ENCODE measurements at regions not wholly inside any gene's neighbourhood (a gene's known extent, or its start where the extent isn't known, plus 50 kb on each side); places are given as distances from the start of the nearest gene placed in this dataset.

DNA sequence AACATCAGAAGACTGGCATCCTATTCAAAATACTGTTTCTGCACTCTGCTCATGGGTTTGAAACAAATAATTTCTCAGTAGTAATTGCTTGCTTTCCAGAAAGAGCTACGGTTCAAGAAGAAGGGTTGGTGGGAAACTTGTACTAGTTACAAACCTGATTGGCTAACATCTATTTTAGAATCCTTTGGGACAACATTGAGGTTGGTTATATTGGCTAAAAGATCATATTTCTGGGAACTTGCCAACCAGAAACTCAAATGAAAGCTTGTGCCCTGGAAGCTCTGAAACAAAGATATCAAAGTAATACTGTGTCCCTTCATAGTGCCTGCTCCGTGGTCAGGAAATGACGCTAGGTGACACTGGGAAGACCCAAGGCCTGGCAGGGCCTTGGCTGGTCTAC, 141.7 kb downstream of the LACC1 start:
- DNase-seq (ENCODE audit: low read depth): no peak

DNA sequence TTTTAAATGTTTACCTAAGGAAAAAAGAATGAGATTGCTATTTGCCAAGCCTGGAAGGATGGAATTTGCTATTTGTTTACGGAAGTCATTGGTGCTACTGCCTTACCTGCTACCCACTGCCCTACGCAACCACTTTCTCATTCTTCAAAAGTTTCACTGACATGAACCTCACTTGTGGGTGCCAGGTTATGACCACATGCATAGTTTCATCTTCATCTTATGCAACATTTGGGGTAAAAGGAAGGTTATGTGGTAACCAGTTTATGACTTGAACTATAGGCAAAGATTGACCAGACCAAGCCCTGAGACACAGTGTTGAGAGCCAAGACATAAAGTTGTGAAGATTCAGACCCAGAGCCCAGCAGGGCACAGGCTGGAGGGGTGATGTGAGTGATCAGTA, 142.5 kb downstream of the LACC1 start:
- DNase-seq (ENCODE audit: low read depth): no peak

DNA sequence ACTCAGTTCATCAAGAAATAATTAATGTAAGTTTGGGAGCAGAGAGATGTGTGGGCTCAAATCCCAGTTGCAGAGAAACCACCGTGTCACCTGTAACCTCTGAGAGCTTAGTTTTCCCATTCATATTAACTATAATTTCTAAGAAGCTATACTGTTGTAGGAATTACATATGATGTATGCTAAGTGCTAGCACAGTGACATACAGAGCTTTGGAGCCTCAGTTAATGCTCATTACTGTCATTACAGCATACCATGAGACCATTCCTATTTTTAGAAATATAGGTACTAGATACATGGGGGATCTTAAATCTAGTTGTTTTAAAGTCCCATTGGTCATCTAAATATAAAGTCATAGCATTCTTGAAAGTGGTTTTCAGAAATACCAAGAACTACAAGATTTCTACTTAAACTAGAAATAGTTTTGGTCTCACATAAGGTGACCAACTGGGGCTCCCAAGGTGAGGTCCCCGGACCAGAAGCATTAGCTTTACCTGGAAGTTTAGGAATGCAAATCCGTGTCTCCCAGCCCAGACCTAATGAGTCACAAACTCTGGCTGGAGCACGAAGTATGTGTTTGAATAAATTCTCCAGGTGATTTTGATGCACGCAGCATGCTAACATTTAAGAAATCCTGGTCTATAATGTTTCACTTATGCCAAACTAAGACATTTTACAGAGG, 144.6 kb downstream of the LACC1 start:
- no peak for DNase-seq (ENCODE audit: low read depth)

- no peak for DNase-seq (ENCODE audit: low read depth)
Measured at GRCh38 chr13:44024846-44025195, 145.1 kb downstream of the LACC1 start.

DNA sequence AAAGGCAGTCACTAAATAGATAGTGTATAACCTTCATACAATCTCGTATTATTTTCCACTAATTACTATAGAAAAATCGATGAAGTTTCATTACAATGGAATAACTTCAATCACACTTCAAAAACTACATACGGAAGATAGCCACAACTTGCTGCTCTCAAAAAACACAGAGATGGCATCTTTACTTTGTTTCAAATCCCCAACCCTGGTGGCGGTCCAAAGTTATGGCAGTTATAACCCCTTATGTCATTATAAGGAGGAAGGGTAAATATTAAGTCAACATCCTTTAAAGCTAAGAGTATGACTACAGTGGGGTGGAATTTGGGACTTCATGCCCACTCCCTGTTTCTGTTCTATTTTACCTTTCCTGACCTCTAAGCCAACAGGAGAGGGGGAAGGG, 146.5 kb downstream of the LACC1 start:
- no peak for DNase-seq (ENCODE audit: low read depth)

- DNase-seq (ENCODE audit: low read depth): no peak
Measured at GRCh38 chr13:44028734-44029133, 149.0 kb downstream of the LACC1 start.

GRCh38 chr13:44030615-44031014, 150.9 kb downstream of the LACC1 start:
- no peak for DNase-seq (ENCODE audit: low read depth)

DNA sequence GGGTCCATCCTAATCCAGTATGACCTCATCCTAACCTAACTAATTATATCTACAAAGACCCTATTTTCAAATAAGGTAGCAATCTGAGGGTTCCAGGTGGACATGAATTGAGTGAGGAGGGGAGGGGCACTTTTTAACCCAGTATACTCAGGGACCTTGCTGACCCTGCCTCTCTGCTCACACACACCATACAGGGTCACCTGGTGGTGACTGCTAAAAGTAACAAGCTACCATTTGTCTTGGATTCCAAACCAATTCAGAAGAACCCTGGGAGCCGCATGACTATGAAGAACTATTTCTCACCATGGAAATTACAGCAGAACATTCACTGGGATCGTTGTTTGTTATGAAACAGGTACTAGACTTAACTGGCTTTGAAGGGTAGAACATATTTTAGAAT, 151.9 kb downstream of the LACC1 start:
- no peak for DNase-seq (ENCODE audit: low read depth)

DNA sequence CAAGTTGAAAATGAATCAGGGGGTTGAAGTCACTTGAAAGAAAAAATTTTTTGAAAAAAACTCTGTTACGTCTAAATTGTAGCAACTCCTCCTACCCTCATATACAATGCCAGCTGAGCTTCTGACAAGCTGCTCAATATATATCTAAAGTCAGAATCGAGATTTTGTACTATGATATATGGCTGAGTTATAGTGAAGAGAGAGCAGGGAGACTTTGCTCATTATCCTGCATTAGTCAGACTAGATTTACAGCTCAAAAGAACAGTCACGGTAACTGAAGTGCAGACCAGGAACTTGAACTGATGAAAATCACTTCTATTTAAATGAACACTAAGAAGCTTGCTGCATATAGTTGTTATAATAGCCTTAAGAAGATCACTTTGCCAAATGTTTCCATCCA, 153.1 kb downstream of the LACC1 start:
- no peak for DNase-seq (ENCODE audit: low read depth)

- DNase-seq (ENCODE audit: low read depth): no peak
Measured at GRCh38 chr13:44035400-44035799, 155.7 kb downstream of the LACC1 start.

DNA sequence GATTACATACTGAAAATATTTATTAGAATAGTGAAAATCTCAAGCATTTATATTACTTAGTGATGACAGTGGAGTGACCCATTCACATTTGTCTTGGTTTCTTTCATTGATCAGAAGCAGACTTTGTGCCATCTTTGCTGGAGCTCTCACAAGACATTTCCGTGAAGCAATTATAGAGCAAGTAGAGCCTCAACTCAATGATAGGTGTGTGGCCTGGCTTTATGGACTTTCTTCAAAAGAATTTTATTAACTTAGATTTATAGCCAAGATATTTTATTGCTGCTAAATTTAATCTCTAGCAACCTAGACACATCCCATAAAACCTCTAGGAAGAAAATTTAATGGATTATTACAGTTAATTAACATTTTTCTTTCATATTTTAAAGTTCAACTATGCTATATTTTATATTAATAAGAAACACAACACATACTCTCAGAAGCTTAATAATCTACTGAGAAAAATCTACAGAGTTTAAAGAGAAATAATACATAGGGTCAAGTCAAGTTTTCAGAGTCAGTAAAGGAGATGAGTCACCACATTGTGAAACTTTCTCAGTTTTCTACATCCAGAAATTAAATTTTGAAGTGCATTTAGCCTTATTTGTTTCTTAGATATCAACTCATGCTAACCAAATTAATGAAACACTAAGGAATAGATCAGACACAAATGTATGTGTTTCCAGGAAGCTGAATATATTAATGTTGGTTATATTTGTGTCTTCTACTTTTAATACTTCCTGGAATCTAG, 160.5 kb downstream of the LACC1 start:
- DNase-seq (ENCODE audit: low read depth): peak; percentile 13

DNA sequence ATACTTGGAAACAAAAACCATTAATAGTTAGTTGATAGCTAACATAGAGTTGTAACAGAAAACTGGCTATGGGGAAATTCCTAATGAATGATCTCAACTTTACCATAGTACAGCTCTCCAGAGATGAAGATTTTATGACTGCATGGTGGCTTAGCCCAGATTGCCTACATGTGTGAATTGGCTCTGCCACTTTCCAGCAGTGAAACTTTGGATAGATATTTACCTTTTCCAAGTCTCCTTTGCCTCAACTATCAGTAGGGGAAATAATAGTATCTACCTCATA, 161.1 kb downstream of the LACC1 start:
- DNase-seq (ENCODE audit: low read depth): peak; percentile 6

- peak; percentile 71 for DNase-seq (ENCODE audit: low read depth)
Measured at GRCh38 chr13:44044547-44045179, 165.0 kb downstream of the LACC1 start.

GRCh38 chr13:44045180-44045562, 165.5 kb downstream of the LACC1 start:
- DNase-seq (ENCODE audit: low read depth): peak; percentile 41

- no peak for DNase-seq (ENCODE audit: low read depth)
Measured at GRCh38 chr13:44046428-44046827, 166.7 kb downstream of the LACC1 start.

DNA sequence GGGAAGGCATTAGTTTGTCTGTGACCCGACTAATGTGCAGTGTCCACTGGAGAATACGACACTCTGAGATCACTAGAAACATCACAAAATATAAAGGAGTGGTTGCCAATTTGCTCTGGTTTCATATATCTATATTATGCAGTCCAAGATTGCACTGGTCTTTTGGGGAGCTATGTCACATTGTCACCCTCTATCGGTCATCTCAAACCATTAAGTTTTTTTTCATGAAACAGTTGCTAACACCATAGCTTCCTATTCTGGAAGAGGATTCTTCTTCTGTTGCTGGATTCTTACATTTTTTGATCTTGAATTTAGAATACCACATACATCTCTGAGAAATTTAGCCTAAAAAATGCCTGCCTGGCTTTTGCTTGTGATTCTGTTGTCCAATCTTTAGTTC, 168.6 kb downstream of the LACC1 start:
- peak; percentile 26 for DNase-seq (ENCODE audit: low read depth)

- DNase-seq (ENCODE audit: low read depth): no peak
Measured at GRCh38 chr13:44049081-44049945, 169.6 kb downstream of the LACC1 start.

DNA sequence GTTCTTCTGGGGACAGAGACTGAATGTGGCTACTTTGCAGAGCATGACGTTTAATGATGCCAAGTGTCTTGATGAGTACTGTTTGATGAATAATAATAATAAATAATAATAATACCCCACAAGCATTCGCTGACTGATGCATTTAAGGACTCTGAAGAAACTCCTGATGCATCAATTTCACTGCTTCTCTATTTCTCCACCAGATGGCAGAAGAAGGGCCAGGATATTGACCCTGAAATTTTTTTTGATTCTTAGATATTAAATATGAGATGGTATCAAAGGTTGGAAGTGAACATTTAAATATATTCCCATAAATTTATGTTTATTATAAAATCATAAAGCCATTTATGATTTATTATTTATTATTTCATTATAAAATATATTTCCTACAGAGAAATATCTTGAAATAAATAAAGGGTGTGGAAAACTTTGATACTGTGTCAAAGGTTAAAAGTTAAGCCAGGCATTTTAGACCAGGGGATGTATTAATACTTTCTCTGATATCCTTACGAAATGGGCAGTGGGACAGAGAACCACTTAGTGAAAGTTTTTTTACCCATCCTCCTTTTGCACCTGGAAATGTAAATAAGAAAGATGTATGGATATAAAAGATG, 170.9 kb downstream of the LACC1 start:
- DNase-seq (ENCODE audit: low read depth): peak; percentile 23

GRCh38 chr13:44051405-44051804, 171.7 kb downstream of the LACC1 start:
- no peak for DNase-seq (ENCODE audit: low read depth)

- DNase-seq (ENCODE audit: low read depth): no peak
Measured at GRCh38 chr13:44051918-44052675, 172.4 kb downstream of the LACC1 start.

GRCh38 chr13:44052780-44053184, 173.1 kb downstream of the LACC1 start:
- DNase-seq (ENCODE audit: low read depth): no peak
